ENCODE measurements at regions not wholly inside any gene's neighbourhood (a gene's known extent, or its start where the extent isn't known, plus 50 kb on each side); places are given as distances from the start of the nearest gene placed in this dataset.

GRCh38 chr4:13912436-13912925, 285.0 kb upstream of the BOD1L1 start:
- no peak for TF ChIP-seq CTCF (conservative IDR thresholded peaks at IDR 0.05; ENCODE audit: low read depth, low read length)
- no peak for TF ChIP-seq EZH2 (IDR thresholded peaks at IDR 0.05; ENCODE audit: low read length, unreplicated experiment)
- TF ChIP-seq EZH2phosphoT487 (IDR thresholded peaks at IDR 0.05; ENCODE audit: borderline replicate concordance, low read length), result no peak
- H3F3A ChIP-seq (ENCODE audit: low read length, unreplicated experiment), result no peaks in the 10 kb centered on the region
- POLR2A ChIA-PET (ENCODE audit: unreplicated experiment), result no interaction called here
- intact Hi-C loops (cut with micrococcal nuclease), result no loop called here
- no peak overlapping the region for H3K4me3 ChIP-seq (ENCODE audit: low read length)
- ATAC-seq (no peak), DNase-seq (no peak)
- no peak overlapping the region for H3K27ac ChIP-seq (ENCODE audit: low read length)
- H3K9me3 ChIP-seq (ENCODE audit: low read length), result no peaks in the 10 kb centered on the region
- H3K27me3 ChIP-seq (ENCODE audit: low read length), result no peaks in the 10 kb centered on the region
- H3K4me2 ChIP-seq (ENCODE audit: low read length), result no peak overlapping the region
- H3K36me3 ChIP-seq (ENCODE audit: low read depth, low read length), result no peaks in the 10 kb centered on the region
- H3K4me1 ChIP-seq (ENCODE audit: insufficient read depth, low read length), result peaks cover 14% of the 10 kb centered on the region
- no peak overlapping the region for H3K9ac ChIP-seq (ENCODE audit: low read length)
- H2AFZ ChIP-seq (ENCODE audit: low read length), result no peak overlapping the region
- no TSS peak for BruUV-seq (replicated peaks)
- H4K20me1 ChIP-seq (ENCODE audit: low read length), result no peaks in the 10 kb centered on the region
- H3K9me2 ChIP-seq (replicated peaks; ENCODE audit: low read length), result no peaks in the 10 kb centered on the region
- H3K79me2 ChIP-seq (ENCODE audit: low read length), result no peaks in the 10 kb centered on the region
- CTCF ChIA-PET, result no interaction called here

- POLR2A ChIA-PET (ENCODE audit: unreplicated experiment), result no interaction called here
- DNase-seq, result no peak
- H3K9me2 ChIP-seq (replicated peaks; ENCODE audit: low read length), result no peaks in the 10 kb centered on the region
- TF ChIP-seq EZH2 (IDR thresholded peaks at IDR 0.05; ENCODE audit: low read length, unreplicated experiment) (no peak), EZH2phosphoT487 (IDR thresholded peaks at IDR 0.05; ENCODE audit: borderline replicate concordance, low read length) (no peak), CTCF (conservative IDR thresholded peaks at IDR 0.05; ENCODE audit: low read depth, low read length) (no peak)
- intact Hi-C loops (cut with micrococcal nuclease), result no loop called here
- no peak for ATAC-seq
- H3K4me3 ChIP-seq (ENCODE audit: low read length), result no peak overlapping the region
- H3K36me3 ChIP-seq (ENCODE audit: low read depth, low read length), result no peaks in the 10 kb centered on the region
- H3K4me2 ChIP-seq (ENCODE audit: low read length), result no peak overlapping the region
- no peaks in the 10 kb centered on the region for H3K9me3 ChIP-seq (ENCODE audit: low read length)
- no peak overlapping the region for H3K9ac ChIP-seq (ENCODE audit: low read length)
- no peak overlapping the region for H3K27ac ChIP-seq (ENCODE audit: low read length)
- CTCF ChIA-PET, result no interaction called here
- no peaks in the 10 kb centered on the region for H3K79me2 ChIP-seq (ENCODE audit: low read length)
- no peaks in the 10 kb centered on the region for H3K27me3 ChIP-seq (ENCODE audit: low read length)
- no peak overlapping the region for H2AFZ ChIP-seq (ENCODE audit: low read length)
- H4K20me1 ChIP-seq (ENCODE audit: low read length), result no peaks in the 10 kb centered on the region
- H3K4me1 ChIP-seq (ENCODE audit: insufficient read depth, low read length), result peaks cover 9% of the 10 kb centered on the region
- H3F3A ChIP-seq (ENCODE audit: low read length, unreplicated experiment), result no peaks in the 10 kb centered on the region
- BruUV-seq (replicated peaks), result no TSS peak
Measured at GRCh38 chr4:13912966-13913365, 285.4 kb upstream of the BOD1L1 start.

GRCh38 chr4:13917015-13917414, 289.5 kb upstream of the BOD1L1 start:
- Histone ChIP-seq H3K9me2 (replicated peaks; ENCODE audit: low read length) (no peaks in the 10 kb centered on the region), H3K4me2 (ENCODE audit: low read length) (no peak overlapping the region), H3K9me3 (ENCODE audit: low read length) (no peaks in the 10 kb centered on the region), H4K20me1 (ENCODE audit: low read length) (no peaks in the 10 kb centered on the region), H2AFZ (ENCODE audit: low read length) (no peak overlapping the region), H3K27ac (ENCODE audit: low read length) (no peak overlapping the region), H3K36me3 (ENCODE audit: low read depth, low read length) (no peaks in the 10 kb centered on the region), H3F3A (ENCODE audit: low read length, unreplicated experiment) (no peaks in the 10 kb centered on the region), H3K27me3 (ENCODE audit: low read length) (no peaks in the 10 kb centered on the region), H3K4me1 (ENCODE audit: insufficient read depth, low read length) (peaks cover 22% of the 10 kb centered on the region), H3K4me3 (ENCODE audit: low read length) (no peak overlapping the region), H3K9ac (ENCODE audit: low read length) (no peak overlapping the region), H3K79me2 (ENCODE audit: low read length) (no peaks in the 10 kb centered on the region)
- TF ChIP-seq CTCF (conservative IDR thresholded peaks at IDR 0.05; ENCODE audit: low read depth, low read length), result no peak
- TF ChIP-seq EZH2 (IDR thresholded peaks at IDR 0.05; ENCODE audit: low read length, unreplicated experiment), result no peak
- TF ChIP-seq EZH2phosphoT487 (IDR thresholded peaks at IDR 0.05; ENCODE audit: borderline replicate concordance, low read length), result no peak
- no peak for ATAC-seq
- POLR2A ChIA-PET (ENCODE audit: unreplicated experiment), result no interaction called here
- CTCF ChIA-PET, result no interaction called here
- no peak for DNase-seq
- intact Hi-C loops (cut with micrococcal nuclease), result no loop called here
- no TSS peak for BruUV-seq (replicated peaks)
